ENCODE measurements at regions not wholly inside any gene's neighbourhood (a gene's known extent, or its start where the extent isn't known, plus 50 kb on each side); places are given as distances from the start of the nearest gene placed in this dataset.

- Histone ChIP-seq H3K4me1 (no peaks in the 10 kb centered on the region), H3K36me3 (no peaks in the 10 kb centered on the region), H3K4me3 (no peak overlapping the region), H3K27me3 (no peaks in the 10 kb centered on the region), H3K9me3 (no peaks in the 10 kb centered on the region), H3K27ac (no peak overlapping the region)
- DNase-seq: no peak
- no peak for TF ChIP-seq POLR2A (IDR thresholded peaks at IDR 0.05)
- TF ChIP-seq, protein P1, sequence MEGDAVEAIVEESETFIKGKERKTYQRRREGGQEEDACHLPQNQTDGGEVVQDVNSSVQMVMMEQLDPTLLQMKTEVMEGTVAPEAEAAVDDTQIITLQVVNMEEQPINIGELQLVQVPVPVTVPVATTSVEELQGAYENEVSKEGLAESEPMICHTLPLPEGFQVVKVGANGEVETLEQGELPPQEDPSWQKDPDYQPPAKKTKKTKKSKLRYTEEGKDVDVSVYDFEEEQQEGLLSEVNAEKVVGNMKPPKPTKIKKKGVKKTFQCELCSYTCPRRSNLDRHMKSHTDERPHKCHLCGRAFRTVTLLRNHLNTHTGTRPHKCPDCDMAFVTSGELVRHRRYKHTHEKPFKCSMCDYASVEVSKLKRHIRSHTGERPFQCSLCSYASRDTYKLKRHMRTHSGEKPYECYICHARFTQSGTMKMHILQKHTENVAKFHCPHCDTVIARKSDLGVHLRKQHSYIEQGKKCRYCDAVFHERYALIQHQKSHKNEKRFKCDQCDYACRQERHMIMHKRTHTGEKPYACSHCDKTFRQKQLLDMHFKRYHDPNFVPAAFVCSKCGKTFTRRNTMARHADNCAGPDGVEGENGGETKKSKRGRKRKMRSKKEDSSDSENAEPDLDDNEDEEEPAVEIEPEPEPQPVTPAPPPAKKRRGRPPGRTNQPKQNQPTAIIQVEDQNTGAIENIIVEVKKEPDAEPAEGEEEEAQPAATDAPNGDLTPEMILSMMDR (IDR thresholded peaks at IDR 0.05): no peak
These were observed 609.6 kb downstream of the HINT1 start for GRCh38 chr5:130555429-130555828.

- DNase-seq: no peak
- no peaks in the 10 kb centered on the region for H3K4me1 ChIP-seq
- H3K36me3 ChIP-seq: no peaks in the 10 kb centered on the region
- TF ChIP-seq, protein P1 (IDR thresholded peaks at IDR 0.05): no peak
- TF ChIP-seq POLR2A (IDR thresholded peaks at IDR 0.05): no peak
- no peaks in the 10 kb centered on the region for H3K27me3 ChIP-seq
- no peak overlapping the region for H3K4me3 ChIP-seq
- no peaks in the 10 kb centered on the region for H3K9me3 ChIP-seq
- no peak overlapping the region for H3K27ac ChIP-seq
These were observed 614.5 kb downstream of the HINT1 start for GRCh38 chr5:130550562-130550928.

- Histone ChIP-seq H3K9me3 (no peaks in the 10 kb centered on the region), H3K4me1 (no peaks in the 10 kb centered on the region), H3K36me3 (no peaks in the 10 kb centered on the region), H3K27me3 (no peaks in the 10 kb centered on the region), H3K27ac (no peak overlapping the region), H3K4me3 (no peak overlapping the region)
- TF ChIP-seq POLR2A (IDR thresholded peaks at IDR 0.05): no peak
- TF ChIP-seq, protein P1 (IDR thresholded peaks at IDR 0.05): no peak
- DNase-seq: no peak
These were observed 615.0 kb downstream of the HINT1 start for GRCh38 chr5:130549884-130550561.

GRCh38 chr5:130546211-130546610 lies 618.8 kb downstream of the HINT1 start:
- H3K4me3 ChIP-seq: no peak overlapping the region
- no peaks in the 10 kb centered on the region for H3K27me3 ChIP-seq
- no peak for DNase-seq
- H3K9me3 ChIP-seq: no peaks in the 10 kb centered on the region
- no peaks in the 10 kb centered on the region for H3K36me3 ChIP-seq
- no peaks in the 10 kb centered on the region for H3K4me1 ChIP-seq
- TF ChIP-seq, protein P1 (IDR thresholded peaks at IDR 0.05): no peak
- no peak for TF ChIP-seq POLR2A (IDR thresholded peaks at IDR 0.05)
- H3K27ac ChIP-seq: no peak overlapping the region

DNA sequence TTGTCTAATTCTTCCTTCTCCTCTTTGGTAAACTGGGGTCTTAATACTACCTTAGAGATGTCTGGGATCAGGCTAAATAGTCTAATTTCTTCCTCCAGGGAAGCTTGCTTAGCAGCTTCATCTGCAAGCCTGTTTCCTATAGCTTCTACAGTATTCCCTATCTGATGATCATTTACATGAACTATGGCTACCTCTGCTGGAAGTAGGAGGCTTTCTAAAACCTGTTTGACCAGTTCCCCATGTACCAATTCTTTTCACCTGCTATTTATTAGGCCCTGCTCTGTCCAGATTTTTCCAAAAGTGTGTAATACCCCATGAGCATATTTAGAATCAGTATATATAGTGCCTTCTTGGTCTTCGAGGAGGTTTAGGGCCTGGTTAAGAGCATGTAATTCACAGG lies 619.8 kb downstream of the HINT1 start:
- Histone ChIP-seq H3K27me3 (no peaks in the 10 kb centered on the region), H3K27ac (no peak overlapping the region), H3K36me3 (no peaks in the 10 kb centered on the region), H3K9me3 (no peaks in the 10 kb centered on the region), H3K4me3 (no peak overlapping the region), H3K4me1 (no peaks in the 10 kb centered on the region)
- no peak for TF ChIP-seq POLR2A (IDR thresholded peaks at IDR 0.05)
- TF ChIP-seq, protein P1 (IDR thresholded peaks at IDR 0.05): no peak
- DNase-seq: no peak
